HepG2 (cell line): ENCODE measurements at regions not wholly inside any gene's neighbourhood (a gene's known extent, or its start where the extent isn't known, plus 50 kb on each side); places are given as distances from the start of the nearest gene placed in this dataset.

Source experiments
- ATAC-seq: fragments of 200-7000 bp; cut with Tn5 transposase; 3 replicates; pipeline ENCODE4 v1.9.1; 2020; ENCODE audit warnings: mild to moderate bottlenecking, moderate library complexity
- BruUV-seq: library from RNA; stranded (reverse); fragments of 400-500 nt; replicated peaks from 2 replicates; lab custom pipeline; 2021; lab: Mats Ljungman, UMichigan
- CTCF ChIA-PET: fragments of 300-600 bp; formaldehyde crosslinking; extraction: SDS; loops from one replicate; lab custom pipeline; 2021; ENCODE audit warnings: low total read pairs, inconsistent platforms, low intra/inter-chr PET ratio; lab: Yijun Ruan, JAX
- POLR2A ChIA-PET: fragments of 350-600 bp; sonication (Branson Sonifier 250); formaldehyde crosslinking; loops from one replicate; lab custom pipeline; 2020; ENCODE audit warnings: antibody characterized with exemption, inconsistent platforms; lab: Yijun Ruan, JAX
- DNase-seq: peaks from one replicate; pipeline ENCODE4 v3.0.0-alpha.2; 2015; ENCODE audit warnings: low spot score
- FAIRE-seq: peaks from 3 replicates; lab custom pipeline; 2011; peaks lifted over from hg19 to GRCh38; lab: Jason Lieb, UNC
- H2AFZ ChIP-seq: one replicate; pipeline ENCODE4 v1.6.1; 2011; ENCODE audit warnings: low read length, inconsistent platforms
- H3K27ac ChIP-seq: fragments of 300-600 bp; 3 replicates; pipeline ENCODE4 v1.8.0; 2011; ENCODE audit warnings: mixed run types, mild to moderate bottlenecking, mixed read lengths, low read length, inconsistent platforms; ENCODE audit not compliant: insufficient read depth; ENCODE audit errors: extremely low read length
- H3K27me3 ChIP-seq, 2 experiments: fragments of 200-600 bp in 1 of 2; 2 replicates in 1 of 2; 3 replicates in 1 of 2; pipeline versions ENCODE4 v1.6.0 to v1.8.0; 2011; ENCODE audit warnings: low read length in 2 of 2, mild to moderate bottlenecking in 2 of 2, moderate library complexity in 2 of 2, inconsistent platforms in 1 of 2; ENCODE audit not compliant: insufficient read depth in 2 of 2, control insufficient read depth in 1 of 2
- H3K36me3 ChIP-seq, 2 experiments: fragments of 200-600 bp in 1 of 2; replicated peaks in 1 of 2; 2 replicates in 1 of 2; 3 replicates in 1 of 2; pipeline versions ENCODE4 v1.5.1 to v1.8.0; 2011; ENCODE audit warnings: low read length in 2 of 2, inconsistent platforms in 1 of 2; ENCODE audit not compliant: insufficient read depth in 2 of 2, control insufficient read depth in 1 of 2
- H3K4me1 ChIP-seq: 2 replicates; pipeline ENCODE4 v1.5.1; 2012; ENCODE audit warnings: low read length, inconsistent platforms; ENCODE audit not compliant: insufficient read depth
- H3K4me2 ChIP-seq: 2 replicates; pipeline ENCODE4 v1.6.0; 2011; ENCODE audit warnings: low read depth, low read length, inconsistent platforms
- H3K4me3 ChIP-seq, 3 experiments: fragments of 200-600 bp in 1 of 3; sonication (generic), shearing (Covaris generic) in 1 of 3; replicated peaks in 1 of 3; 2 replicates each; pipeline ENCODE4 v1.5.1; 2011 to 2016; ENCODE audit warnings: low read length in 3 of 3, inconsistent platforms in 2 of 3, low read depth in 2 of 3, mild to moderate bottlenecking in 2 of 3, control low read depth in 1 of 3, mixed read lengths in 1 of 3; ENCODE audit not compliant: insufficient read depth in 1 of 3
- H3K79me2 ChIP-seq: one replicate; pipeline ENCODE4 v1.6.1; 2011; ENCODE audit warnings: low read length, inconsistent platforms; ENCODE audit not compliant: insufficient read depth
- H3K9ac ChIP-seq: 2 replicates; pipeline ENCODE4 v1.6.0; 2011; ENCODE audit warnings: mild to moderate bottlenecking, low read depth, low read length, inconsistent platforms; ENCODE audit not compliant: insufficient read depth
- H3K9me3 ChIP-seq: 2 replicates; pipeline ENCODE4 v1.5.1; 2012; ENCODE audit warnings: mild to moderate bottlenecking, low read length
- H4K20me1 ChIP-seq: 2 replicates; pipeline ENCODE4 v1.6.0; 2011; ENCODE audit warnings: inconsistent platforms, mild to moderate bottlenecking, low read length, moderate library complexity; ENCODE audit not compliant: insufficient read depth
- GTF3A ChIP-seq: sonication (generic); formaldehyde crosslinking; conservative IDR thresholded peaks from 2 replicates; pipeline ENCODE4 v1.4.0; 2020; ENCODE audit warnings: mild to moderate bottlenecking, missing genetic modification reagents
- PAWR ChIP-seq: sonication (generic); formaldehyde crosslinking; IDR thresholded peaks from 2 replicates; pipeline ENCODE4 v1.4.0; 2020; ENCODE audit warnings: missing genetic modification reagents, mild to moderate bottlenecking, borderline replicate concordance
- POGK ChIP-seq: sonication (generic); formaldehyde crosslinking; conservative IDR thresholded peaks from 2 replicates; pipeline ENCODE4 v1.8.0; 2022; ENCODE audit warnings: mild to moderate bottlenecking, moderate library complexity, missing genetic modification reagents
- TEAD3 ChIP-seq: optimal IDR thresholded peaks from 2 replicates; pipeline ENCODE3; 2016; ENCODE audit warnings: borderline replicate concordance
- ZBTB8A ChIP-seq: sonication (generic); formaldehyde crosslinking; IDR thresholded peaks from 2 replicates; pipeline ENCODE4 v1.4.0; 2020; ENCODE audit warnings: mild to moderate bottlenecking, low read depth, missing genetic modification reagents, borderline replicate concordance
- ZFP36 ChIP-seq: fragments of 150-350 bp; IDR thresholded peaks from 2 replicates; pipeline ENCODE4 v1.6.1; 2018; ENCODE audit warnings: borderline replicate concordance, low read length, low read depth; ENCODE audit not compliant: partially characterized antibody
- WGBS: methylation state at CpG from one replicate; pipeline ENCODE4 v1.1.6; 2017; ENCODE audit warnings: low lambda C conversion rate; 5-methylcytosine and 5-hydroxymethylcytosine counted together
- in situ Hi-C: cut with HindIII; loops from 2 replicates; pipeline ENCODE4 v1.10.0; 2017; ENCODE audit warnings: low pct_unique_long_range_greater_than_20kb; ENCODE audit not compliant: extremely low pct_ligation_motif_present
- intact Hi-C: fragments of 100-400 bp; cut with micrococcal nuclease; formaldehyde crosslinking; loops from one replicate; pipeline ENCODE4 v1.10.0; 2022; ENCODE audit not compliant: unreplicated experiment
- TF ChIP-seq, protein P1 (sequence below), 2 experiments: sonication (generic) in 1 of 2; formaldehyde crosslinking in 1 of 2; IDR thresholded peaks; 2 replicates each; pipeline versions ENCODE4 v1.6.1 to v1.9.0; 2014 to 2022; ENCODE audit warnings: antibody characterized with exemption in 1 of 2, borderline replicate concordance in 1 of 2, inconsistent platforms in 1 of 2, low read depth in 1 of 2, missing genetic modification reagents in 1 of 2

DNA sequence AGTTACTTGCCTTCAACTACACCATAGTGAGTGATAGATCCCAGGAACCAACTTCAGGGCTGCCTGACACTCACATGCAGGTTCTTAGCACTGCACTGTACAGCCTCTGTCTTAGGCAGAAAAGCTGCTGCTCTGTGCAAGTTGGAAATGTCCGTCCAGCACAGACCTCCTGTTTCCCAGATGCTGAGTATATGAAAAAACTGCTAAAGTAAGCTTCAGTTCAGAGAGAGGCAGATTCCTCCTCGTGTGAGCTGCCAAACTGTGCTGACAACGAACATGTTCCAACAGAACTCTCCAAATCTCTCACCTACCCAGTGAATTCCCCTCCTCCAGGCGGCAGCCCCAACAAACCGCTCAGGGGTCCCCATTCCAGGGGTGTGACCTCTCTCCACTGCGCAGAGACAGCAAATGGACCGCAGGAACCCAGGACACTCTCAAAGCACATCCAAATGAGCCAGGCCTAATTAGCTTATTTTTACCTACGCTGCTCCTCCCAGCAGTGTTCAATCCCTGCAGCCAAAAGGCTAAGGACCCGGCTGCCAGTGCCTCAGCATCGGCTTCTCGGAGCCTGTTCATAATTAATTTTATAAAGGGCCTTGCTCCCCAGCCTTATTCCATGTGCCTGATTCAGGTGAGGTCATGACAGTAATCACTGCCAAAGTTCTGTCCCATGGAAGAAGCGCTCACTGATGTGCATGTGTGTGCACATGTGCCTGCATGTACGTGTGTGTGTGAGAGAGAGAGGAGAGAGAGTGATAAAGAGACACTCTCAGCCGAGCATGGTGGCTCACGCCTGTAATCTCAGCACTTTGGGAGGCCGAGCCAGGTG lies 159.5 kb upstream of the AUTS2 start:
- BruUV-seq = no TSS peak
- Histone ChIP-seq H3K36me3 (no peaks in the 10 kb centered on the region), H3K4me1 (no peaks in the 10 kb centered on the region), H3K4me3 (no peak overlapping the region), H4K20me1 (no peaks in the 10 kb centered on the region), H3K79me2 (no peaks in the 10 kb centered on the region), H3K27ac (no peak overlapping the region), H3K9ac (no peak overlapping the region), H3K9me3 (no peaks in the 10 kb centered on the region; the same call in 1 of the 2 replicates), H3K4me2 (no peak overlapping the region), H3K27me3 (no peaks in the 10 kb centered on the region), H2AFZ (no peak overlapping the region)
- FAIRE-seq (no peak), DNase-seq (no peak), ATAC-seq (no peak)
- POLR2A ChIA-PET = no interaction called here
- WGBS = 41% methylated on average over 14 of the region's 16 CpGs
- CTCF ChIA-PET = no interaction called here
- no peak for TF ChIP-seq ZBTB8A (CRISPR knock-in tag)
- intact Hi-C loops = no loop called here
- in situ Hi-C loops = no loop called here

DNA sequence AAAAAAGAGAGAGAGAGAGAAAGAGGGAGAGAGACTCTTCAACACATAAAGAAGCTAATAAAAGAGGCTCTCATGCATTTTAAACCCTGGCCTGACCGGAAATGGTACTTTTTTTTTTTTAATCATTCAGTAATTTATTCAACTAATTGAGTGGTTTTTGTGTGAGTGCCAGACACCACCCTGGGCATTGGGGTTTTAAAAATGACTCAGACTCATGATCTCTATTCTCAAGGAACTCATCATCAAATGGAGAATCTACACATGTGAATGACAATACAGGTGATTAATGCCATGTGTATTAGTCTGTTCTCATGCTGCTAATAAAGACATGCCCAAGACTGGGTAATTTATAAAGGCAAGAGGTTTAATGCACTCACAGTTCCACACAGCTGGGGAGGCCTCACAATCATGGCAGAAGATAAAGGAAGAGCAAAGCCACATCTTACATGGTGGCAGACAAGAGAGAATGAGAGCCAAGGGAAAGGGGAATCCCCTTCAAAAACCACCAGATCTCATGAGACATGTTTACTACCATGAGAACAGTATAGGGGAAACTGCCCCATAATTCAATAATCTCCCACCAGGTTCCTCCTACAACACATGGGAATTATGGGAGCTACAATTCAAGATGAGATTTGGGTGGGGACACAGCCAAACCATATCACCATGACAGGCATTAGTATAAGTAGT lies 158.5 kb upstream of the AUTS2 start:
- no TSS peak for BruUV-seq
- intact Hi-C loops = loop anchor here (5.0 kb wide), 1 partner anchor 802 kb away; no protein-coding TSS in a partner anchor
- no peak for TF ChIP-seq ZFP36
- TF ChIP-seq TEAD3 (CRISPR knock-in tag) = no peak
- TF ChIP-seq, protein P1, sequence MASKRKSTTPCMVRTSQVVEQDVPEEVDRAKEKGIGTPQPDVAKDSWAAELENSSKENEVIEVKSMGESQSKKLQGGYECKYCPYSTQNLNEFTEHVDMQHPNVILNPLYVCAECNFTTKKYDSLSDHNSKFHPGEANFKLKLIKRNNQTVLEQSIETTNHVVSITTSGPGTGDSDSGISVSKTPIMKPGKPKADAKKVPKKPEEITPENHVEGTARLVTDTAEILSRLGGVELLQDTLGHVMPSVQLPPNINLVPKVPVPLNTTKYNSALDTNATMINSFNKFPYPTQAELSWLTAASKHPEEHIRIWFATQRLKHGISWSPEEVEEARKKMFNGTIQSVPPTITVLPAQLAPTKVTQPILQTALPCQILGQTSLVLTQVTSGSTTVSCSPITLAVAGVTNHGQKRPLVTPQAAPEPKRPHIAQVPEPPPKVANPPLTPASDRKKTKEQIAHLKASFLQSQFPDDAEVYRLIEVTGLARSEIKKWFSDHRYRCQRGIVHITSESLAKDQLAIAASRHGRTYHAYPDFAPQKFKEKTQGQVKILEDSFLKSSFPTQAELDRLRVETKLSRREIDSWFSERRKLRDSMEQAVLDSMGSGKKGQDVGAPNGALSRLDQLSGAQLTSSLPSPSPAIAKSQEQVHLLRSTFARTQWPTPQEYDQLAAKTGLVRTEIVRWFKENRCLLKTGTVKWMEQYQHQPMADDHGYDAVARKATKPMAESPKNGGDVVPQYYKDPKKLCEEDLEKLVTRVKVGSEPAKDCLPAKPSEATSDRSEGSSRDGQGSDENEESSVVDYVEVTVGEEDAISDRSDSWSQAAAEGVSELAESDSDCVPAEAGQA (IDR thresholded peaks at IDR 0.05; ENCODE audit: low read depth) = no peak
- TF ChIP-seq, protein P1 (CRISPR knock-in tag; IDR thresholded peaks at IDR 0.05; ENCODE audit: borderline replicate concordance) = no peak
- TF ChIP-seq GTF3A (CRISPR knock-in tag) = no peak
- no peak for TF ChIP-seq POGK (CRISPR knock-in tag)
- no peak for TF ChIP-seq PAWR (CRISPR knock-in tag)

More for the DNA sequence above, 158.5 kb upstream of the AUTS2 start:
- Histone ChIP-seq H3K36me3 (no peaks in the 10 kb centered on the region), H4K20me1 (no peaks in the 10 kb centered on the region), H3K4me2 (no peak overlapping the region), H3K27me3 (no peaks in the 10 kb centered on the region), H3K4me3 (no peak overlapping the region), H3K9ac (no peak overlapping the region), H2AFZ (no peak overlapping the region), H3K4me1 (no peaks in the 10 kb centered on the region), H3K9me3 (no peaks in the 10 kb centered on the region; the same call in 1 of the 2 replicates), H3K27ac (no peak overlapping the region), H3K79me2 (no peaks in the 10 kb centered on the region)
- ChIA-PET POLR2A (no interaction called here), CTCF (no interaction called here)
- in situ Hi-C loops = no loop called here
- ATAC-seq (no peak), DNase-seq (no peak), FAIRE-seq (no peak)
- 9% methylated on average over 1 of the region's 1 CpG for WGBS
